BJ (cell line): ENCODE measurements at regions not wholly inside any gene's neighbourhood (a gene's known extent, or its start where the extent isn't known, plus 50 kb on each side); places are given as distances from the start of the nearest gene placed in this dataset.

ENCODE experiments used
- CTCF ChIA-PET: fragments of 350-600 bp; formaldehyde crosslinking; extraction: SDS; loops from one replicate; lab custom pipeline; 2021; ENCODE audit warnings: antibody characterized with exemption, inconsistent platforms; lab: Yijun Ruan, JAX
- POLR2A ChIA-PET: fragments of 300-600 bp; sonication (Branson Sonifier 250); formaldehyde crosslinking; extraction: SDS; loops from one replicate; lab custom pipeline; 2021; ENCODE audit warnings: antibody characterized with exemption; lab: Charles Lee
- DNase-seq: peaks from one replicate; pipeline ENCODE4 v3.0.0-alpha.2; 2011; ENCODE audit warnings: low read depth
- H3K27me3 ChIP-seq: 2 replicates; pipeline ENCODE4 v1.6.0; 2011; ENCODE audit warnings: low read length; ENCODE audit not compliant: control insufficient read depth, insufficient read depth
- H3K36me3 ChIP-seq: 2 replicates; pipeline ENCODE4 v1.5.1; 2011; ENCODE audit warnings: low read length; ENCODE audit not compliant: control insufficient read depth, insufficient read depth
- H3K4me3 ChIP-seq: 2 replicates; pipeline ENCODE4 v1.5.1; 2011; ENCODE audit warnings: low read depth, mild to moderate bottlenecking, control low read depth, low read length
- TF ChIP-seq, protein P1 (sequence below): IDR thresholded peaks from 2 replicates; pipeline ENCODE4 v1.5.1; 2011; ENCODE audit warnings: low read depth, mild to moderate bottlenecking, control low read depth, inconsistent platforms, low read length, moderate library complexity; ENCODE audit not compliant: insufficient read depth

DNA sequence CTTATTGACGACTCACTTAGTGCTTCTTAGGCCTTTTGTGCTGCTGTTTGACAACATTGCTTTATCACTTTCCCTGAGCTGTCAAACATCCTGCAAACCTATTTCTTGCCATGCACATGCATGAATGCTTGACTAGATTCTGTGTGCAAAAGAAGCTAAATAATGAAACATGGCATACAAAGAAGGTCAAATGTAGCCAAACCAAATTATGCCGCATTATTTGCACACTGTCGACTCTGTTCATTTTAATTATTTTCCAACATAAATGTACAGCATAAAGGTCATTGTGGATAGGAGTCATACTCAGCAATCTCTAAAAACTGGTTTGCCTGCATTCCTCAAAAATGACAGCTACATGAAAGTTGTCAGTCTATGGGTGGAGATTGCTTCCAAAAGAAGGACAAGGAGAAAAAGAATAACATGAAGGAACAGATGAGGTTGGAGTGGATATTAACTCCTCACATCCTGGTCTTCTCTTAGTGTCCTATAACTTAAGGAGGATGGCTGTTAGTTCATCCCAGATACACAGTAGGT lies 123.1 kb upstream of the STXBP5 start:
- TF ChIP-seq, protein P1, sequence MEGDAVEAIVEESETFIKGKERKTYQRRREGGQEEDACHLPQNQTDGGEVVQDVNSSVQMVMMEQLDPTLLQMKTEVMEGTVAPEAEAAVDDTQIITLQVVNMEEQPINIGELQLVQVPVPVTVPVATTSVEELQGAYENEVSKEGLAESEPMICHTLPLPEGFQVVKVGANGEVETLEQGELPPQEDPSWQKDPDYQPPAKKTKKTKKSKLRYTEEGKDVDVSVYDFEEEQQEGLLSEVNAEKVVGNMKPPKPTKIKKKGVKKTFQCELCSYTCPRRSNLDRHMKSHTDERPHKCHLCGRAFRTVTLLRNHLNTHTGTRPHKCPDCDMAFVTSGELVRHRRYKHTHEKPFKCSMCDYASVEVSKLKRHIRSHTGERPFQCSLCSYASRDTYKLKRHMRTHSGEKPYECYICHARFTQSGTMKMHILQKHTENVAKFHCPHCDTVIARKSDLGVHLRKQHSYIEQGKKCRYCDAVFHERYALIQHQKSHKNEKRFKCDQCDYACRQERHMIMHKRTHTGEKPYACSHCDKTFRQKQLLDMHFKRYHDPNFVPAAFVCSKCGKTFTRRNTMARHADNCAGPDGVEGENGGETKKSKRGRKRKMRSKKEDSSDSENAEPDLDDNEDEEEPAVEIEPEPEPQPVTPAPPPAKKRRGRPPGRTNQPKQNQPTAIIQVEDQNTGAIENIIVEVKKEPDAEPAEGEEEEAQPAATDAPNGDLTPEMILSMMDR: no peak
- no peak for DNase-seq
- CTCF ChIA-PET: no interaction called here

DNA sequence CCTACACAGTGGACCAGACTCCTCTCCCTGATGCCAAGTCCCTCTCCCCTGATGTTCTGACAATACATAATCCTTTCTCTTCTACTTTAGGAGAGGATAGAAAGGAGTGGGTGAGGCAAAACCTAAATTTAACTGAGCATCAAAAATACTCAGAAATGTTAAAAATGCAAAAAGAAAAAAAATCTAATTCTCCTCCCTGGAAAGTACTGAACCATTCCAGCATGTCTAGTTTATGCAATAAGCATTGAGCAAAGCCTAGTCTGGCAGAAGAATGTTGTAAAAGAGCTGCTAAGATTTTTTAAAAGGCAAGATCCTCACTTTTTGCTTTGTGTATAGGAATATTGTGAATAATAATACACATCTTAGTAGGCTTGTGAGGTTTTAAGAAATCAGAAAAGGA lies 116.6 kb upstream of the STXBP5 start:
- DNase-seq: no peak
- ChIA-PET CTCF (interaction anchor here (1.0 kb wide), 1 partner anchor 21 kb away, joined by 3 read pairs; no protein-coding TSS in a partner anchor), POLR2A (no interaction called here)

More for the DNA sequence above, 123.1 kb upstream of the STXBP5 start:
- POLR2A ChIA-PET: interaction anchor here (0.7 kb wide), 1 partner anchor 1288 kb away, joined by 3 read pairs; no protein-coding TSS in a partner anchor
- no peaks in the 10 kb centered on the region for H3K36me3 ChIP-seq
- no peaks in the 10 kb centered on the region for H3K27me3 ChIP-seq
- no peak overlapping the region for H3K4me3 ChIP-seq

GRCh38 chr6:147088861-147089260 lies 115.4 kb upstream of the STXBP5 start:
- ChIA-PET POLR2A (no interaction called here), CTCF (interaction anchor here (0.7 to 1.0 kb wide), 2 partner anchors 15 to 20 kb away, joined by 3 read pairs; no protein-coding TSS in a partner anchor)
- DNase-seq: no peak
- Histone ChIP-seq H3K27me3 (no peaks in the 10 kb centered on the region), H3K36me3 (no peaks in the 10 kb centered on the region), H3K4me3 (no peak overlapping the region)
- TF ChIP-seq, protein P1: no peak

More for the DNA sequence above, 116.6 kb upstream of the STXBP5 start:
- no peak overlapping the region for H3K4me3 ChIP-seq
- H3K36me3 ChIP-seq: no peaks in the 10 kb centered on the region
- TF ChIP-seq, protein P1: no peak
- no peaks in the 10 kb centered on the region for H3K27me3 ChIP-seq

- ChIA-PET POLR2A (no interaction called here), CTCF (interaction anchor here (0.5 kb wide), 1 partner anchor 175 kb away, joined by 3 read pairs; no protein-coding TSS in a partner anchor)
- TF ChIP-seq, protein P1: no peak
- Histone ChIP-seq H3K27me3 (no peaks in the 10 kb centered on the region), H3K4me3 (no peak overlapping the region), H3K36me3 (no peaks in the 10 kb centered on the region)
- DNase-seq: no peak
Observed at GRCh38 chr6:147095316-147095715, 108.9 kb upstream of the STXBP5 start.

DNA sequence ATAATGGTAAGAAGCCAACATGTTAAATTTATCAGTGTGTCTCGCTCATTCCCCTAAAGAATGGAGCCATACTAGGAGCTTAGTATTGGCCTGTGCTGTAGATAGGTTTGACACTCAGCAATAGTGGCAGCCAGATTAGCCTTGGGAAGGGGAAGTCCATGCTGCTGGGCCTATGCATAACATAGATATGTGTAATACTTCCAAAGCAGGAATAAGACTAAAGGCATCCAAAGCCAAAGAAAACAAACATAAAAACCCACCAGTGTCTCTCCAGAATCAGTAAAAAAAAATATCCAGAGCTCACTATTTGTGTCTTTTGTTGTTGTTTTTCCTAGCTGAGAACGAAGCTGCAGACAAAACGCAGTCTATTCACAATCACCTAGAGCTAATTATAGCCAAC lies 104.2 kb upstream of the STXBP5 start:
- H3K36me3 ChIP-seq: no peaks in the 10 kb centered on the region
- no peak overlapping the region for H3K4me3 ChIP-seq
- peak; percentile 40 for DNase-seq
- POLR2A ChIA-PET: no interaction called here
- CTCF ChIA-PET: interaction anchor here (1.0 kb wide), 1 partner anchor 57 kb away, joined by 3 read pairs; no protein-coding TSS in a partner anchor
- H3K27me3 ChIP-seq: no peaks in the 10 kb centered on the region
- TF ChIP-seq, protein P1: no peak
